ENCODE measurements at regions not wholly inside any gene's neighbourhood (a gene's known extent, or its start where the extent isn't known, plus 50 kb on each side); places are given as distances from the start of the nearest gene placed in this dataset.

DNA sequence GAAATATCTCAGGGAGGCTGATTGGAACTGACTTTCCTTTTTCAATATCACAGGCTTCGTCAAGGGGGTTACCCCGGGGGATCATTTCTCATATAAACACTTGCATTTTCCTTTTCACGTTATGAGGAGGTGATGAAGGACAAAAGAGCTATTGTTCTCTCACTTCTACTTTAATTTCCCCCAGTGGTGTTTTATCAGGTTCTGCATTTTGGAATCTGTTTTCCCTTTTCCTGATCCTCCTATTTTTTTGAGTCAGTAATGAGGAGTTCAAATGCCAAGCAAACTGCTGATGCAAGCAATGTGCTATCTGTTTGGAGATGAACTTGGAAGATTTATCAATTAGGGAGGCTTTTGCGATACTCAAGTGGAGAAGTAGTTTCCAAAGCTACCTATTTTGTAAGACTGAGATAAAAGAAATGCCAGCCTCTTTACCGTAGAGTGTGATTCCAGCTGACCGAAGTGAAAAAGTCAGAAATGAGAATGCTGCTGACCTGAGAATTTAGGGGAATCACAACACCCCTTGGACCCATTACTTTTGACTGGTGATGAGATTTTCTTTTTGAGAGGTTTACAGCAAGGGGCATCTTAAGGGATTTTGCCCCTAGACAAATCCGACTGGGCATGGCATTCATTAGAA, 556.0 kb downstream of the RNF144A start:
- Histone ChIP-seq H3K9me3 (no peaks in the 10 kb centered on the region), H3K27ac (replicated peaks in 1 of 4) (no peak overlapping the region), H3K4me1 (no peaks in the 10 kb centered on the region), H3K36me3 (no peaks in the 10 kb centered on the region), H3K4me3 (no peak overlapping the region), H3K27me3 (no peaks in the 10 kb centered on the region)
- intact Hi-C loops (cut with DNase I), result no loop called here
- TF ChIP-seq, protein P1, sequence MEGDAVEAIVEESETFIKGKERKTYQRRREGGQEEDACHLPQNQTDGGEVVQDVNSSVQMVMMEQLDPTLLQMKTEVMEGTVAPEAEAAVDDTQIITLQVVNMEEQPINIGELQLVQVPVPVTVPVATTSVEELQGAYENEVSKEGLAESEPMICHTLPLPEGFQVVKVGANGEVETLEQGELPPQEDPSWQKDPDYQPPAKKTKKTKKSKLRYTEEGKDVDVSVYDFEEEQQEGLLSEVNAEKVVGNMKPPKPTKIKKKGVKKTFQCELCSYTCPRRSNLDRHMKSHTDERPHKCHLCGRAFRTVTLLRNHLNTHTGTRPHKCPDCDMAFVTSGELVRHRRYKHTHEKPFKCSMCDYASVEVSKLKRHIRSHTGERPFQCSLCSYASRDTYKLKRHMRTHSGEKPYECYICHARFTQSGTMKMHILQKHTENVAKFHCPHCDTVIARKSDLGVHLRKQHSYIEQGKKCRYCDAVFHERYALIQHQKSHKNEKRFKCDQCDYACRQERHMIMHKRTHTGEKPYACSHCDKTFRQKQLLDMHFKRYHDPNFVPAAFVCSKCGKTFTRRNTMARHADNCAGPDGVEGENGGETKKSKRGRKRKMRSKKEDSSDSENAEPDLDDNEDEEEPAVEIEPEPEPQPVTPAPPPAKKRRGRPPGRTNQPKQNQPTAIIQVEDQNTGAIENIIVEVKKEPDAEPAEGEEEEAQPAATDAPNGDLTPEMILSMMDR (IDR thresholded peaks at IDR 0.05), result no peak
- TF ChIP-seq POLR2A (IDR thresholded peaks at IDR 0.05; ENCODE audit: low read depth) (no peak), EP300 (IDR thresholded peaks at IDR 0.05) (no peak), POLR2AphosphoS5 (IDR thresholded peaks at IDR 0.05) (no peak)
- no peak for DNase-seq (ENCODE audit: extremely low spot score)
- 69% methylated on average over 7 of the region's 7 CpGs for WGBS

DNA sequence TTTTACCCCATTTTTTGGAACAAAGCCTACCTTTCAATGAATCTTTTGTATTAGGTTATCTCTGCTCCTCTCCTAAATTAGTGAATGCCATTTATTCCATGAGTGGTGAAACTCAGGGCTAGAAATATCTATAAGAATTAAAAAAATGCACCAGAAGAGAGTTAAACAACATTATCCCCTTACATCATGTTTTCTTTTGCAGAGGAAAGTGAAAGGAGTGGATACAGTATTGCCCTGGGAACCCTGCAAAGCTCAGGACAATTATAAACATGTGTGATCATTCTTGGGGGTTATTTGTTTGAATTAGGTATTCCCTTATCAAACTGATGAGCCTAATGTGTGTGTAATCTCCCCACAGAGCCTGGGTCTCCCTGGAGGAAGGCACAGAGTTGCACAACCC, 559.2 kb downstream of the RNF144A start:
- TF ChIP-seq POLR2AphosphoS5 (IDR thresholded peaks at IDR 0.05) (no peak), POLR2A (IDR thresholded peaks at IDR 0.05; ENCODE audit: low read depth) (no peak), EP300 (IDR thresholded peaks at IDR 0.05) (no peak)
- TF ChIP-seq, protein P1 (IDR thresholded peaks at IDR 0.05), result no peak
- H3K27me3 ChIP-seq, result no peaks in the 10 kb centered on the region
- no peak overlapping the region for H3K4me3 ChIP-seq
- H3K27ac ChIP-seq (replicated peaks in 1 of 4), result no peak overlapping the region
- no peaks in the 10 kb centered on the region for H3K36me3 ChIP-seq
- H3K9me3 ChIP-seq, result no peaks in the 10 kb centered on the region
- H3K4me1 ChIP-seq, result no peaks in the 10 kb centered on the region
- DNase-seq (ENCODE audit: extremely low spot score), result no peak
- intact Hi-C loops (cut with DNase I), result no loop called here

DNA sequence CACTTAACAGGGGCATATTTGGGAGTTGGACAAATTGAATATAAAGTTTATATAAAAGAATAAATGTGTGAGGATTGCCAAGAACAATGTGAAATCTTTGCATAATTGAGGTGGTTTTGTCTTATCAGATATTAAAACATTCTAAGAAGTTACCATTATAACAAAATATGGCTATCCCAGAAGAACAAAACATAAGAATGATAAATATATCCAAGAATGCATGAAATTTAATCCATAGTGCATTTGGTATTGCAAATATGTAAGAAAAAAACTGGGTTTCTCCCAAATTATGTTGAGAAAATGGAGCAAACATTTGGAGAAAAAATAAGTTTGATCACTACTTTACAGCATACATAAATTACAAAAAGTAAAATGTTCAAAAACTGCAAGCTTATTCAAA, 562.4 kb downstream of the RNF144A start:
- no peaks in the 10 kb centered on the region for H3K36me3 ChIP-seq
- H3K27ac ChIP-seq (replicated peaks in 1 of 4), result no peak overlapping the region
- H3K4me1 ChIP-seq, result no peaks in the 10 kb centered on the region
- H3K4me3 ChIP-seq, result no peak overlapping the region
- intact Hi-C loops (cut with DNase I), result no loop called here
- DNase-seq (ENCODE audit: extremely low spot score), result no peak
- H3K9me3 ChIP-seq, result no peaks in the 10 kb centered on the region
- TF ChIP-seq, protein P1 (IDR thresholded peaks at IDR 0.05), result no peak
- TF ChIP-seq EP300 (IDR thresholded peaks at IDR 0.05), result no peak
- no peak for TF ChIP-seq POLR2AphosphoS5 (IDR thresholded peaks at IDR 0.05)
- no peak for TF ChIP-seq POLR2A (IDR thresholded peaks at IDR 0.05; ENCODE audit: low read depth)
- H3K27me3 ChIP-seq, result no peaks in the 10 kb centered on the region

DNA sequence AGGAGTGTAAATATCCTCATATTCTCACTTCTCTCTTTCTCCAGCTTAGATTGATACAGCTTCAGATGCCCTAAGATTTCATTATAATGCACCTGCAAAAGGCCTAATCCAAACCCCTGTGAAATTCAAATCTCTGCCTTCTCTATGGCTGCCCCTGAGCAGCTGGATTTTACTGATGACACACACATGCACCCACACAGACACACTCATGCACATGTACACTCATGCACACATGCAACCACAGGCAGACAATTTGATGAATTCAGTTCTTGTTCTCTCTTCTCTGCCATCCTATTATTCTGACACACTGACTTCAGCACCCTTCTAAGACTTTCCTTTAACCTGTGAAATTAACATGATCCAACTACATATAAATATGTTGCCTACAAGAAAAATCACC, 563.2 kb downstream of the RNF144A start:
- DNase-seq (ENCODE audit: extremely low spot score), result no peak
- Histone ChIP-seq H3K36me3 (no peaks in the 10 kb centered on the region), H3K4me1 (no peaks in the 10 kb centered on the region), H3K4me3 (no peak overlapping the region), H3K9me3 (no peaks in the 10 kb centered on the region), H3K27me3 (no peaks in the 10 kb centered on the region), H3K27ac (replicated peaks in 1 of 4) (no peak overlapping the region)
- TF ChIP-seq POLR2AphosphoS5 (IDR thresholded peaks at IDR 0.05) (no peak), EP300 (IDR thresholded peaks at IDR 0.05) (no peak), POLR2A (IDR thresholded peaks at IDR 0.05; ENCODE audit: low read depth) (no peak)
- TF ChIP-seq, protein P1 (IDR thresholded peaks at IDR 0.05), result no peak
- intact Hi-C loops (cut with DNase I), result no loop called here

DNA sequence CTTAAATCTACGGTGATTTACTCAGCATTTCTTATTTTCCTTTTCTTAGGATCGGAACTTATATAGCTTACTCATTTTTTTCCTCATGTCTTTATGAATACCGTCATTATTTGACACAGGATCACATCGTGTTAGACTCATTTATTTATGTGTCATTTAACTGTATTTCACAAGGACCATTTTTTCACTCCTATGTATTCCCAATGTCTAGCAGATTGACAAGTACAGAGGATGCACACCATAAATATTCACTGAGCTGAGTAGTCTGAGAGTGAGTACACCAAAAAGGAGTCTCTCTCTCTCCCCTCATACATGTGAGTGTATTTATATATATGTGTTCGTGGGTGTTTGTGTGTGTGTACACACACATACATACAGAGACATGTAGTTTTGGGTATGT, 573.5 kb downstream of the RNF144A start:
- Histone ChIP-seq H3K27me3 (no peaks in the 10 kb centered on the region), H3K27ac (replicated peaks in 1 of 4) (no peak overlapping the region), H3K4me3 (no peak overlapping the region), H3K36me3 (no peaks in the 10 kb centered on the region), H3K9me3 (no peaks in the 10 kb centered on the region), H3K4me1 (no peaks in the 10 kb centered on the region)
- WGBS, result 79% methylated on average over 5 of the region's 5 CpGs
- DNase-seq (ENCODE audit: extremely low spot score), result no peak
- TF ChIP-seq POLR2AphosphoS5 (IDR thresholded peaks at IDR 0.05) (no peak), EP300 (IDR thresholded peaks at IDR 0.05) (no peak), POLR2A (IDR thresholded peaks at IDR 0.05; ENCODE audit: low read depth) (no peak)
- TF ChIP-seq, protein P1 (IDR thresholded peaks at IDR 0.05), result no peak
- intact Hi-C loops (cut with DNase I), result no loop called here

Data from esophagus muscularis mucosa (tissue), 4 donors.